ENCODE measurements at regions not wholly inside any gene's neighbourhood (a gene's known extent, or its start where the extent isn't known, plus 50 kb on each side); places are given as distances from the start of the nearest gene placed in this dataset.
"Not testable (repeated sequence)": the region's sequence is repeated elsewhere in the genome, so short reads cannot be mapped to it uniquely, and the experiment has no call there.

GRCh38 chr17:36849871-36850348 lies 87.4 kb upstream of the LHX1 start:
- no peak for DNase-seq

GRCh38 chr17:36850790-36851189 lies 86.5 kb upstream of the LHX1 start:
- DNase-seq = no peak

- DNase-seq = no peak
Observed at GRCh38 chr17:36851250-36851649, 86.0 kb upstream of the LHX1 start.

GRCh38 chr17:36852478-36852877 lies 84.8 kb upstream of the LHX1 start:
- DNase-seq = not testable (repeated sequence)

GRCh38 chr17:36854982-36855381 lies 82.3 kb upstream of the LHX1 start:
- no peak for DNase-seq

GRCh38 chr17:36855459-36855858 lies 81.8 kb upstream of the LHX1 start:
- no peak for DNase-seq

GRCh38 chr17:36856222-36856621 lies 81.1 kb upstream of the LHX1 start:
- no peak for DNase-seq

GRCh38 chr17:36856903-36857381 lies 80.3 kb upstream of the LHX1 start:
- peak; percentile 81 for DNase-seq

- no peak for DNase-seq
Observed at GRCh38 chr17:36857698-36858097, 79.6 kb upstream of the LHX1 start.

GRCh38 chr17:36858119-36859002 lies 78.9 kb upstream of the LHX1 start:
- no peak for DNase-seq

GRCh38 chr17:36859003-36859300 lies 78.3 kb upstream of the LHX1 start:
- no peak for DNase-seq

GRCh38 chr17:36859706-36860105 lies 77.6 kb upstream of the LHX1 start:
- no peak for DNase-seq

GRCh38 chr17:36861531-36861930 lies 75.7 kb upstream of the LHX1 start:
- DNase-seq = no peak

GRCh38 chr17:36862116-36862920 lies 75.0 kb upstream of the LHX1 start:
- DNase-seq = no peak

- DNase-seq = no peak
Observed at GRCh38 chr17:36863131-36863530, 74.1 kb upstream of the LHX1 start.

- no peak for DNase-seq
Observed at GRCh38 chr17:36863676-36864612, 73.3 kb upstream of the LHX1 start.

GRCh38 chr17:36864827-36865430 lies 72.3 kb upstream of the LHX1 start:
- DNase-seq = no peak

- no peak for DNase-seq
Observed at GRCh38 chr17:36867716-36868341, 69.4 kb upstream of the LHX1 start.

GRCh38 chr17:36868777-36869176 lies 68.5 kb upstream of the LHX1 start:
- DNase-seq = no peak

- no peak for DNase-seq
Observed at GRCh38 chr17:36869441-36869840, 67.8 kb upstream of the LHX1 start.

- no peak for DNase-seq
Observed at GRCh38 chr17:36869856-36870719, 67.2 kb upstream of the LHX1 start.

Measured in NCI-H2227 treated with DMSO at 0.1 percent for 48 hours (cell line).